LNCaP clone FGC (cell line): ENCODE measurements at regions not wholly inside any gene's neighbourhood (a gene's known extent, or its start where the extent isn't known, plus 50 kb on each side); places are given as distances from the start of the nearest gene placed in this dataset.

Experiments used
- DNase-seq: peaks from one replicate; pipeline ENCODE4 v3.0.0-alpha.2; 2011; ENCODE audit warnings: low read depth
- H3K4me3 ChIP-seq: 2 replicates; pipeline ENCODE4 v1.5.1; 2011; ENCODE audit warnings: mild to moderate bottlenecking, low read depth, low read length, control low read depth
- CTCF ChIP-seq: IDR thresholded peaks from 2 replicates; pipeline ENCODE4 v1.5.1; 2012; ENCODE audit warnings: mild to moderate bottlenecking; ENCODE audit not compliant: control insufficient read depth, insufficient read depth; ENCODE audit errors: extremely low read depth

GRCh38 chr1:82555501-82555900 lies 754.8 kb downstream of the ADGRL2 start:
- no peak overlapping the region for H3K4me3 ChIP-seq
- no peak for TF ChIP-seq CTCF
- no peak for DNase-seq

- H3K4me3 ChIP-seq: no peak overlapping the region
- no peak for DNase-seq
- no peak for TF ChIP-seq CTCF
Measured at GRCh38 chr1:82549841-82550240, 749.1 kb downstream of the ADGRL2 start.

- DNase-seq: no peak
- H3K4me3 ChIP-seq: no peak overlapping the region
- TF ChIP-seq CTCF: no peak
Measured at GRCh38 chr1:82542766-82543165, 742.0 kb downstream of the ADGRL2 start.

GRCh38 chr1:82542141-82542540 lies 741.4 kb downstream of the ADGRL2 start:
- DNase-seq: no peak
- H3K4me3 ChIP-seq: no peak overlapping the region
- no peak for TF ChIP-seq CTCF

- no peak overlapping the region for H3K4me3 ChIP-seq
- no peak for TF ChIP-seq CTCF
- no peak for DNase-seq
Measured at GRCh38 chr1:82540006-82540405, 739.3 kb downstream of the ADGRL2 start.

- H3K4me3 ChIP-seq: no peak overlapping the region
- TF ChIP-seq CTCF: no peak
- DNase-seq: peak; percentile 61
Measured at GRCh38 chr1:82538876-82539275, 738.1 kb downstream of the ADGRL2 start.

GRCh38 chr1:82534996-82535395 lies 734.3 kb downstream of the ADGRL2 start:
- no peak for TF ChIP-seq CTCF
- no peak overlapping the region for H3K4me3 ChIP-seq
- DNase-seq: no peak
